GM12878 (cell line): ENCODE measurements at regions not wholly inside any gene's neighbourhood (a gene's known extent, or its start where the extent isn't known, plus 50 kb on each side); places are given as distances from the start of the nearest gene placed in this dataset.

Experiments used
- ATAC-seq: fragments of 200-7000 bp; cut with Tn5 transposase; 3 replicates; pipeline ENCODE4 v1.9.1; 2020; ENCODE audit warnings: mild to moderate bottlenecking, moderate library complexity
- BruUV-seq: library from RNA; stranded (reverse); fragments of 400-500 nt; replicated peaks from 2 replicates; lab custom pipeline; 2021; lab: Mats Ljungman, UMichigan
- CTCF ChIA-PET: fragments of 300-600 bp; sonication (Branson Sonifier 250); formaldehyde crosslinking; extraction: SDS; loops from one replicate; lab custom pipeline; 2021; ENCODE audit warnings: inconsistent platforms; lab: Yijun Ruan, JAX
- POLR2A ChIA-PET: fragments of 350-600 bp; formaldehyde crosslinking; extraction: SDS; loops from one replicate; lab custom pipeline; 2021; ENCODE audit warnings: inconsistent platforms; lab: Charles Lee
- RAD21 ChIA-PET: fragments of 300-600 bp; sonication (Branson Sonifier 250); formaldehyde crosslinking; loops from one replicate; lab custom pipeline; 2023; ENCODE audit warnings: antibody characterized with exemption; ENCODE audit not compliant: unreplicated experiment; lab: Charles Lee
- SMC1A ChIA-PET: fragments of 300-600 bp; sonication (Branson Sonifier 250); formaldehyde crosslinking; loops from one replicate; lab custom pipeline; 2023; ENCODE audit not compliant: unreplicated experiment, uncharacterized antibody; lab: Charles Lee
- DNase-seq: peaks from one replicate; pipeline ENCODE4 v3.0.0-alpha.2; 2011; ENCODE audit warnings: low read depth, low spot score
- FAIRE-seq: peaks from 3 replicates; lab custom pipeline; 2011; peaks lifted over from hg19 to GRCh38; lab: Jason Lieb, UNC
- H2AFZ ChIP-seq: 2 replicates; pipeline ENCODE4 v1.6.0; 2011; ENCODE audit warnings: low read depth, low read length, control low read depth; ENCODE audit not compliant: control insufficient read depth
- H3K27ac ChIP-seq: 2 replicates; pipeline ENCODE4 v1.5.1; 2011; ENCODE audit warnings: control low read depth; ENCODE audit not compliant: control insufficient read depth, insufficient read depth
- H3K27me3 ChIP-seq, 2 experiments: replicated peaks in 1 of 2; 2 replicates each; pipeline versions ENCODE4 v1.6.0 to v1.6.1; 2011; ENCODE audit warnings: low read length in 1 of 2; ENCODE audit not compliant: control insufficient read depth in 2 of 2, insufficient read depth in 2 of 2
- H3K36me3 ChIP-seq, 2 experiments: 2 replicates each; pipeline ENCODE4 v1.5.1; 2011; ENCODE audit warnings: low read length in 1 of 2; ENCODE audit not compliant: control insufficient read depth in 2 of 2, insufficient read depth in 2 of 2
- H3K4me1 ChIP-seq: 2 replicates; pipeline ENCODE4 v1.6.1; 2011; ENCODE audit warnings: mild to moderate bottlenecking, low read length, moderate library complexity, mixed read lengths; ENCODE audit not compliant: control insufficient read depth, insufficient read depth
- H3K4me2 ChIP-seq: 2 replicates; pipeline ENCODE4 v1.6.0; 2011; ENCODE audit warnings: control low read depth; ENCODE audit not compliant: control insufficient read depth, insufficient read depth
- H3K4me3 ChIP-seq: fragments of 200-600 bp; sonication (generic); 2 replicates; pipeline ENCODE4 v1.5.1; 2016
- H3K79me2 ChIP-seq: 2 replicates; pipeline ENCODE4 v1.6.0; 2011; ENCODE audit warnings: low read length; ENCODE audit not compliant: control insufficient read depth, insufficient read depth
- H3K9ac ChIP-seq: 2 replicates; pipeline ENCODE4 v1.8.0; 2011; ENCODE audit warnings: low read length, control low read depth, mixed read lengths; ENCODE audit not compliant: control insufficient read depth, insufficient read depth
- H3K9me3 ChIP-seq: replicated peaks from 3 replicates; pipeline ENCODE4 v1.5.1; 2011; ENCODE audit warnings: mild to moderate bottlenecking, low read length; ENCODE audit not compliant: control insufficient read depth, insufficient read depth
- H4K20me1 ChIP-seq: 2 replicates; pipeline ENCODE4 v1.6.0; 2011; ENCODE audit not compliant: control insufficient read depth, insufficient read depth
- CBX5 ChIP-seq: sonication (generic); IDR thresholded peaks from 2 replicates; pipeline ENCODE4 v1.6.1; 2016; ENCODE audit warnings: low read depth, moderate library complexity, mild to moderate bottlenecking, inconsistent platforms
- CREB1 ChIP-seq: IDR thresholded peaks from 2 replicates; pipeline ENCODE4 v1.6.1; 2012; ENCODE audit warnings: low read depth, mild to moderate bottlenecking, inconsistent platforms
- EP300 ChIP-seq, 2 experiments: fragments of 150-350 bp in 1 of 2; IDR thresholded peaks; 2 replicates each; pipeline ENCODE4 v1.6.1; 2011 to 2012; ENCODE audit warnings: low read depth in 2 of 2, low read length in 2 of 2, borderline replicate concordance in 1 of 2, improper control_type of control experiment in 1 of 2, inconsistent platforms in 1 of 2; ENCODE audit not compliant: control insufficient read depth in 1 of 2
- ESRRA ChIP-seq: IDR thresholded peaks from 2 replicates; pipeline ENCODE4 v1.6.1; 2012; ENCODE audit warnings: mild to moderate bottlenecking, low read length, improper control_type of control experiment
- HDAC2 ChIP-seq: fragments of 200-600 bp; sonication (generic); IDR thresholded peaks from 2 replicates; pipeline ENCODE4 v1.6.1; 2017
- NFXL1 ChIP-seq: fragments of 450-650 bp; IDR thresholded peaks from 2 replicates; pipeline ENCODE4 v1.6.1; 2017; ENCODE audit warnings: antibody characterized with exemption, mild to moderate bottlenecking, borderline replicate concordance
- POLR2AphosphoS5 ChIP-seq: IDR thresholded peaks from 2 replicates; pipeline ENCODE4 v1.6.1; 2011; ENCODE audit warnings: mild to moderate bottlenecking, low read length, inconsistent platforms
- RFX5 ChIP-seq: IDR thresholded peaks from 2 replicates; pipeline ENCODE4 v1.6.1; 2011; ENCODE audit warnings: low read depth, low read length, improper control_type of control experiment
- SUPT20H ChIP-seq: IDR thresholded peaks from 2 replicates; pipeline ENCODE4 v1.6.1; 2011; ENCODE audit warnings: low read depth, mild to moderate bottlenecking, low read length, moderate library complexity, borderline replicate concordance; ENCODE audit not compliant: control insufficient read depth
- WRNIP1 ChIP-seq: IDR thresholded peaks from 2 replicates; pipeline ENCODE4 v1.6.1; 2011; ENCODE audit warnings: low read depth, low read length, improper control_type of control experiment, borderline replicate concordance
- ZNF274 ChIP-seq: IDR thresholded peaks from one replicate; pipeline ENCODE4 v1.8.0; 2011; ENCODE audit not compliant: insufficient read length, insufficient read depth
- WGBS: methylation state at CpG from one replicate; pipeline ENCODE4 v1.1.6; 2016; ENCODE audit warnings: low lambda C conversion rate; ENCODE audit not compliant: insufficient replicate concordance, insufficient coverage; ENCODE audit errors: missing lambda C conversion rate; 5-methylcytosine and 5-hydroxymethylcytosine counted together
- in situ Hi-C: fragments of 300-500 bp; cut with MboI; formaldehyde crosslinking; loops from 9 replicates; pipeline ENCODE4 v1.14.3; 2018; ENCODE audit warnings: mixed read lengths
- intact Hi-C: fragments of 100-400 bp; cut with micrococcal nuclease; formaldehyde crosslinking; loops from one replicate; pipeline ENCODE4 v1.14.2; 2022; ENCODE audit not compliant: unreplicated experiment
- TF ChIP-seq, protein P1 (sequence below): fragments of 450-650 bp; IDR thresholded peaks from 2 replicates; pipeline ENCODE4 v1.6.1; 2016; ENCODE audit warnings: mild to moderate bottlenecking
- TF ChIP-seq, protein P2 (sequence below): fragments of 450-650 bp; formaldehyde crosslinking; IDR thresholded peaks from 2 replicates; pipeline ENCODE4 v1.4.0; 2020; ENCODE audit warnings: mild to moderate bottlenecking, moderate library complexity
- TF ChIP-seq, protein P3 (sequence below): IDR thresholded peaks from 2 replicates; pipeline ENCODE4 v1.6.1; 2012; ENCODE audit warnings: mild to moderate bottlenecking, low read depth, low read length

DNA sequence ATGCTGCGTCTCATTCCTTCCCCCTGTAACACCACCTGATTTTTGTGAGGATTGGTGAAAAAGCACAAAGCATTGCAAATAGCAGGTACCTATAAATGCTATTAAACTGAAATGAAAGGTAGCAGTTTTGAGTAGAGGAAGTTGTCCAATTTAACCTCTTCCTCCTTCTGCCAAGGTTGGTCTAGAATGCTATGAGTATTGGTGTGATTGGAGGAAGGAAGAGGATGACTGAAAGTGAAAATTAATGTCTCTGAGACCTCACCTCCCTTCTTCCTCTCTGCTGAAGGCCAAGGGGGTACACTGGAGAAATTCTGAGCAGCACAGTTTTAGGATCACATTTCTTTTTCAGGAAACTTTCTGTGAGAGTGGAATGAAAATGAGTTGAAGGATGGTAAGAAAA is 94.4 kb downstream of the DTWD1 start:
- WGBS, result 62% methylated on average over 1 of the region's 1 CpG
- SMC1A ChIA-PET, result no interaction called here
- ATAC-seq, result no peak

More for the DNA sequence above, 94.4 kb downstream of the DTWD1 start:
- no peak overlapping the region for H3K27ac ChIP-seq
- H3K4me2 ChIP-seq, result no peak overlapping the region
- H4K20me1 ChIP-seq, result no peaks in the 10 kb centered on the region
- no peak for FAIRE-seq
- no peaks in the 10 kb centered on the region for H3K36me3 ChIP-seq
- H3K9ac ChIP-seq, result no peak overlapping the region
- BruUV-seq, result no TSS peak
- H3K9me3 ChIP-seq, result no peaks in the 10 kb centered on the region; the same call in 2 of the 3 replicates
- H3K4me1 ChIP-seq, result no peaks in the 10 kb centered on the region
- CTCF ChIA-PET, result no interaction called here
- in situ Hi-C loops (no loop called here), intact Hi-C loops (no loop called here)
- DNase-seq, result no peak
- no peaks in the 10 kb centered on the region for H3K79me2 ChIP-seq
- no peaks in the 10 kb centered on the region for H3K27me3 ChIP-seq
- TF ChIP-seq ZNF274 (no peak), ESRRA (no peak), CREB1 (no peak), EP300 (IDR thresholded peaks at IDR 0.05; ENCODE audit: borderline replicate concordance in 1 of 2, control insufficient read depth in 1 of 2, low read depth in 2 of 2, low read length in 2 of 2) (no peak), RFX5 (no peak), CBX5 (no peak), WRNIP1 (no peak), SUPT20H (no peak), NFXL1 (no peak), HDAC2 (no peak), POLR2AphosphoS5 (no peak)
- TF ChIP-seq, protein P1, sequence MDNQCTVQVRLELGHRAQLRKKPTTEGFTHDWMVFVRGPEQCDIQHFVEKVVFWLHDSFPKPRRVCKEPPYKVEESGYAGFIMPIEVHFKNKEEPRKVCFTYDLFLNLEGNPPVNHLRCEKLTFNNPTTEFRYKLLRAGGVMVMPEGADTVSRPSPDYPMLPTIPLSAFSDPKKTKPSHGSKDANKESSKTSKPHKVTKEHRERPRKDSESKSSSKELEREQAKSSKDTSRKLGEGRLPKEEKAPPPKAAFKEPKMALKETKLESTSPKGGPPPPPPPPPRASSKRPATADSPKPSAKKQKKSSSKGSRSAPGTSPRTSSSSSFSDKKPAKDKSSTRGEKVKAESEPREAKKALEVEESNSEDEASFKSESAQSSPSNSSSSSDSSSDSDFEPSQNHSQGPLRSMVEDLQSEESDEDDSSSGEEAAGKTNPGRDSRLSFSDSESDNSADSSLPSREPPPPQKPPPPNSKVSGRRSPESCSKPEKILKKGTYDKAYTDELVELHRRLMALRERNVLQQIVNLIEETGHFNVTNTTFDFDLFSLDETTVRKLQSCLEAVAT, result no peak
- TF ChIP-seq, protein P2, sequence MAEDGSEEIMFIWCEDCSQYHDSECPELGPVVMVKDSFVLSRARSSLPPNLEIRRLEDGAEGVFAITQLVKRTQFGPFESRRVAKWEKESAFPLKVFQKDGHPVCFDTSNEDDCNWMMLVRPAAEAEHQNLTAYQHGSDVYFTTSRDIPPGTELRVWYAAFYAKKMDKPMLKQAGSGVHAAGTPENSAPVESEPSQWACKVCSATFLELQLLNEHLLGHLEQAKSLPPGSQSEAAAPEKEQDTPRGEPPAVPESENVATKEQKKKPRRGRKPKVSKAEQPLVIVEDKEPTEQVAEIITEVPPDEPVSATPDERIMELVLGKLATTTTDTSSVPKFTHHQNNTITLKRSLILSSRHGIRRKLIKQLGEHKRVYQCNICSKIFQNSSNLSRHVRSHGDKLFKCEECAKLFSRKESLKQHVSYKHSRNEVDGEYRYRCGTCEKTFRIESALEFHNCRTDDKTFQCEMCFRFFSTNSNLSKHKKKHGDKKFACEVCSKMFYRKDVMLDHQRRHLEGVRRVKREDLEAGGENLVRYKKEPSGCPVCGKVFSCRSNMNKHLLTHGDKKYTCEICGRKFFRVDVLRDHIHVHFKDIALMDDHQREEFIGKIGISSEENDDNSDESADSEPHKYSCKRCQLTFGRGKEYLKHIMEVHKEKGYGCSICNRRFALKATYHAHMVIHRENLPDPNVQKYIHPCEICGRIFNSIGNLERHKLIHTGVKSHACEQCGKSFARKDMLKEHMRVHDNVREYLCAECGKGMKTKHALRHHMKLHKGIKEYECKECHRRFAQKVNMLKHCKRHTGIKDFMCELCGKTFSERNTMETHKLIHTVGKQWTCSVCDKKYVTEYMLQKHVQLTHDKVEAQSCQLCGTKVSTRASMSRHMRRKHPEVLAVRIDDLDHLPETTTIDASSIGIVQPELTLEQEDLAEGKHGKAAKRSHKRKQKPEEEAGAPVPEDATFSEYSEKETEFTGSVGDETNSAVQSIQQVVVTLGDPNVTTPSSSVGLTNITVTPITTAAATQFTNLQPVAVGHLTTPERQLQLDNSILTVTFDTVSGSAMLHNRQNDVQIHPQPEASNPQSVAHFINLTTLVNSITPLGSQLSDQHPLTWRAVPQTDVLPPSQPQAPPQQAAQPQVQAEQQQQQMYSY (CRISPR knock-in tag), result no peak
- TF ChIP-seq, protein P3, sequence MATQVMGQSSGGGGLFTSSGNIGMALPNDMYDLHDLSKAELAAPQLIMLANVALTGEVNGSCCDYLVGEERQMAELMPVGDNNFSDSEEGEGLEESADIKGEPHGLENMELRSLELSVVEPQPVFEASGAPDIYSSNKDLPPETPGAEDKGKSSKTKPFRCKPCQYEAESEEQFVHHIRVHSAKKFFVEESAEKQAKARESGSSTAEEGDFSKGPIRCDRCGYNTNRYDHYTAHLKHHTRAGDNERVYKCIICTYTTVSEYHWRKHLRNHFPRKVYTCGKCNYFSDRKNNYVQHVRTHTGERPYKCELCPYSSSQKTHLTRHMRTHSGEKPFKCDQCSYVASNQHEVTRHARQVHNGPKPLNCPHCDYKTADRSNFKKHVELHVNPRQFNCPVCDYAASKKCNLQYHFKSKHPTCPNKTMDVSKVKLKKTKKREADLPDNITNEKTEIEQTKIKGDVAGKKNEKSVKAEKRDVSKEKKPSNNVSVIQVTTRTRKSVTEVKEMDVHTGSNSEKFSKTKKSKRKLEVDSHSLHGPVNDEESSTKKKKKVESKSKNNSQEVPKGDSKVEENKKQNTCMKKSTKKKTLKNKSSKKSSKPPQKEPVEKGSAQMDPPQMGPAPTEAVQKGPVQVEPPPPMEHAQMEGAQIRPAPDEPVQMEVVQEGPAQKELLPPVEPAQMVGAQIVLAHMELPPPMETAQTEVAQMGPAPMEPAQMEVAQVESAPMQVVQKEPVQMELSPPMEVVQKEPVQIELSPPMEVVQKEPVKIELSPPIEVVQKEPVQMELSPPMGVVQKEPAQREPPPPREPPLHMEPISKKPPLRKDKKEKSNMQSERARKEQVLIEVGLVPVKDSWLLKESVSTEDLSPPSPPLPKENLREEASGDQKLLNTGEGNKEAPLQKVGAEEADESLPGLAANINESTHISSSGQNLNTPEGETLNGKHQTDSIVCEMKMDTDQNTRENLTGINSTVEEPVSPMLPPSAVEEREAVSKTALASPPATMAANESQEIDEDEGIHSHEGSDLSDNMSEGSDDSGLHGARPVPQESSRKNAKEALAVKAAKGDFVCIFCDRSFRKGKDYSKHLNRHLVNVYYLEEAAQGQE, result no peak
- no peak overlapping the region for H2AFZ ChIP-seq
- H3K4me3 ChIP-seq, result no peak overlapping the region
- POLR2A ChIA-PET, result no interaction called here
- RAD21 ChIA-PET, result no interaction called here
